A673 (cell line): ENCODE measurements at regions not wholly inside any gene's neighbourhood (a gene's known extent, or its start where the extent isn't known, plus 50 kb on each side); places are given as distances from the start of the nearest gene placed in this dataset.

Experiments used
- BruUV-seq: library from RNA; stranded (reverse); fragments of 400-500 nt; replicated peaks from 2 replicates; lab custom pipeline; 2021; lab: Mats Ljungman, UMichigan
- CTCF ChIA-PET: fragments of 300-600 bp; sonication (Branson Sonifier 250); formaldehyde crosslinking; loops from one replicate; lab custom pipeline; 2022; ENCODE audit warnings: antibody characterized with exemption; lab: Charles Lee
- POLR2A ChIA-PET: fragments of 300-600 bp; sonication (Branson Sonifier 250); formaldehyde crosslinking; loops from one replicate; lab custom pipeline; 2022; ENCODE audit warnings: antibody characterized with exemption; ENCODE audit not compliant: low non-redundant PET; lab: Charles Lee
- DNase-seq: peaks from one replicate; pipeline ENCODE4 v3.0.0-alpha.2; 2015; ENCODE audit warnings: low spot score
- H3K27ac ChIP-seq: fragments of 200-600 bp; sonication (generic); 2 replicates; pipeline ENCODE4 v1.5.1; 2016; ENCODE audit warnings: mixed run types, low read depth, mild to moderate bottlenecking, mixed read lengths, antibody characterized with exemption, low read length; ENCODE audit not compliant: poor library complexity, severe bottlenecking
- H3K27me3 ChIP-seq: fragments of 200-600 bp; sonication (generic); replicated peaks from 2 replicates; pipeline ENCODE4 v1.6.1; 2017; ENCODE audit warnings: mixed run types, low read depth, mild to moderate bottlenecking, mixed read lengths, antibody characterized with exemption, low read length; ENCODE audit not compliant: insufficient read depth, poor library complexity
- H3K36me3 ChIP-seq: fragments of 200-600 bp; sonication (generic); 2 replicates; pipeline ENCODE4 v1.6.1; 2016; ENCODE audit warnings: mixed run types, mild to moderate bottlenecking, mixed read lengths, antibody characterized with exemption, low read length; ENCODE audit not compliant: insufficient read depth, poor library complexity, severe bottlenecking
- H3K4me1 ChIP-seq: fragments of 200-600 bp; sonication (generic); 2 replicates; pipeline ENCODE4 v1.6.1; 2017; ENCODE audit warnings: mixed run types, mild to moderate bottlenecking, mixed read lengths, antibody characterized with exemption, low read length; ENCODE audit not compliant: insufficient read depth, poor library complexity, severe bottlenecking
- H3K4me3 ChIP-seq: fragments of 200-600 bp; sonication (generic); 2 replicates; pipeline ENCODE4 v1.5.1; 2016; ENCODE audit warnings: low read depth, mixed run types, mild to moderate bottlenecking, mixed read lengths, low read length; ENCODE audit not compliant: poor library complexity, severe bottlenecking
- H3K9me3 ChIP-seq: fragments of 200-600 bp; sonication (generic); 2 replicates; pipeline ENCODE4 v1.6.1; 2016; ENCODE audit warnings: mixed run types, low read depth, mild to moderate bottlenecking, mixed read lengths, antibody characterized with exemption, low read length; ENCODE audit not compliant: poor library complexity, severe bottlenecking
- EZH2 ChIP-seq: fragments of 200-600 bp; sonication (generic); IDR thresholded peaks from 2 replicates; pipeline ENCODE4 v1.6.1; 2017; ENCODE audit warnings: borderline replicate concordance, low read depth, mild to moderate bottlenecking, mixed read lengths, antibody characterized with exemption, low read length; ENCODE audit not compliant: poor library complexity, severe bottlenecking
- intact Hi-C: fragments of 100-400 bp; cut with micrococcal nuclease; formaldehyde crosslinking; loops from one replicate; pipeline ENCODE4 v1.10.0; 2022; ENCODE audit not compliant: unreplicated experiment
- TF ChIP-seq, protein P1 (sequence below): fragments of 300-800, 200-600 bp; sonication (generic); conservative IDR thresholded peaks from 2 replicates; pipeline ENCODE4 v1.5.1; 2017; ENCODE audit warnings: low read depth, mild to moderate bottlenecking, antibody characterized with exemption, low read length, moderate library complexity, mixed read lengths

- BruUV-seq = no TSS peak
- Histone ChIP-seq H3K36me3 (no peaks in the 10 kb centered on the region), H3K27ac (no peak overlapping the region), H3K27me3 (no peaks in the 10 kb centered on the region), H3K4me3 (no peak overlapping the region), H3K9me3 (no peaks in the 10 kb centered on the region), H3K4me1 (no peaks in the 10 kb centered on the region)
- ChIA-PET POLR2A (no interaction called here), CTCF (no interaction called here)
- DNase-seq = no peak
- intact Hi-C loops = no loop called here
- TF ChIP-seq EZH2 = no peak
- TF ChIP-seq, protein P1, sequence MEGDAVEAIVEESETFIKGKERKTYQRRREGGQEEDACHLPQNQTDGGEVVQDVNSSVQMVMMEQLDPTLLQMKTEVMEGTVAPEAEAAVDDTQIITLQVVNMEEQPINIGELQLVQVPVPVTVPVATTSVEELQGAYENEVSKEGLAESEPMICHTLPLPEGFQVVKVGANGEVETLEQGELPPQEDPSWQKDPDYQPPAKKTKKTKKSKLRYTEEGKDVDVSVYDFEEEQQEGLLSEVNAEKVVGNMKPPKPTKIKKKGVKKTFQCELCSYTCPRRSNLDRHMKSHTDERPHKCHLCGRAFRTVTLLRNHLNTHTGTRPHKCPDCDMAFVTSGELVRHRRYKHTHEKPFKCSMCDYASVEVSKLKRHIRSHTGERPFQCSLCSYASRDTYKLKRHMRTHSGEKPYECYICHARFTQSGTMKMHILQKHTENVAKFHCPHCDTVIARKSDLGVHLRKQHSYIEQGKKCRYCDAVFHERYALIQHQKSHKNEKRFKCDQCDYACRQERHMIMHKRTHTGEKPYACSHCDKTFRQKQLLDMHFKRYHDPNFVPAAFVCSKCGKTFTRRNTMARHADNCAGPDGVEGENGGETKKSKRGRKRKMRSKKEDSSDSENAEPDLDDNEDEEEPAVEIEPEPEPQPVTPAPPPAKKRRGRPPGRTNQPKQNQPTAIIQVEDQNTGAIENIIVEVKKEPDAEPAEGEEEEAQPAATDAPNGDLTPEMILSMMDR = no peak
Observed at GRCh38 chr2:20519309-20519708, 72.4 kb downstream of the RHOB start.

- H3K9me3 ChIP-seq = no peaks in the 10 kb centered on the region
- H3K4me3 ChIP-seq = no peak overlapping the region
- no peaks in the 10 kb centered on the region for H3K27me3 ChIP-seq
- intact Hi-C loops = no loop called here
- H3K27ac ChIP-seq = no peak overlapping the region
- H3K4me1 ChIP-seq = peaks cover 3% of the 10 kb centered on the region
- DNase-seq = no peak
- POLR2A ChIA-PET = no interaction called here
- CTCF ChIA-PET = no interaction called here
- no TSS peak for BruUV-seq
- H3K36me3 ChIP-seq = no peaks in the 10 kb centered on the region
- TF ChIP-seq EZH2 = no peak
- TF ChIP-seq, protein P1 = no peak
Observed at GRCh38 chr2:20520128-20520527, 73.3 kb downstream of the RHOB start.

- POLR2A ChIA-PET = no interaction called here
- BruUV-seq = no TSS peak
- CTCF ChIA-PET = no interaction called here
Observed at GRCh38 chr2:20521193-20521592, 74.3 kb downstream of the RHOB start.

More at GRCh38 chr2:20521193-20521592, 74.3 kb downstream of the RHOB start:
- H3K4me1 ChIP-seq = peaks cover 8% of the 10 kb centered on the region
- H3K9me3 ChIP-seq = no peaks in the 10 kb centered on the region
- TF ChIP-seq, protein P1 = no peak
- TF ChIP-seq EZH2 = no peak
- no peak overlapping the region for H3K4me3 ChIP-seq
- H3K27ac ChIP-seq = no peak overlapping the region
- intact Hi-C loops = no loop called here
- no peak for DNase-seq
- H3K36me3 ChIP-seq = no peaks in the 10 kb centered on the region
- no peaks in the 10 kb centered on the region for H3K27me3 ChIP-seq
